Gastroesophageal sphincter (tissue), 4 donors: ENCODE measurements at regions not wholly inside any gene's neighbourhood (a gene's known extent, or its start where the extent isn't known, plus 50 kb on each side); places are given as distances from the start of the nearest gene placed in this dataset.
"Not testable (repeated sequence)": the region's sequence is repeated elsewhere in the genome, so short reads cannot be mapped to it uniquely, and the experiment has no call there.

Experiments
- ATAC-seq: fragments of 150-250 bp; one replicate; pipeline ENCODE4 v1.9.1; 2016; ENCODE audit warnings: mild to moderate bottlenecking, moderate library complexity
- H3K27ac ChIP-seq, 4 donors: fragments of 200-600 bp; sonication (generic) in 3 of 4; 1 replicate in 3 of 4; 2 replicates in 1 of 4; pipeline ENCODE4 v1.5.1; 2016 to 2019
- H3K27me3 ChIP-seq: fragments of 200-600 bp; sonication (generic); one replicate; pipeline ENCODE4 v1.5.1; 2019
- H3K36me3 ChIP-seq, 2 donors: fragments of 200-600 bp; sonication (generic); one replicate each; pipeline ENCODE4 v1.5.1; 2019; ENCODE audit warnings: control low read depth in 1 of 2
- H3K4me1 ChIP-seq, 3 donors: fragments of 200-600 bp; sonication (generic); 1 replicate in 2 of 3; 2 replicates in 1 of 3; pipeline ENCODE4 v1.5.1; 2016 to 2019; ENCODE audit warnings: control low read depth in 2 of 3
- H3K4me3 ChIP-seq, 2 donors: fragments of 200-600 bp; sonication (generic); one replicate each; pipeline ENCODE4 v1.5.1; 2019; ENCODE audit warnings: mild to moderate bottlenecking in 1 of 2, moderate library complexity in 1 of 2
- H3K9me3 ChIP-seq, 3 donors: fragments of 200-600 bp; sonication (generic); one replicate each; pipeline ENCODE4 v1.5.1; 2017 to 2019; ENCODE audit warnings: control low read depth in 2 of 3
- CTCF ChIP-seq, 4 experiments: fragments of 200-600 bp in 2 of 4; fragments of 450-650 bp in 2 of 4; sonication (generic) in 1 of 4; IDR thresholded peaks; one replicate each; pipeline ENCODE4 v1.5.1; 2017 to 2019; ENCODE audit warnings: antibody characterized with exemption in 4 of 4, mild to moderate bottlenecking in 2 of 4, moderate library complexity in 2 of 4
- EP300 ChIP-seq: sonication (generic); formaldehyde crosslinking; IDR thresholded peaks from one replicate; pipeline ENCODE4 v1.6.1; 2017; ENCODE audit warnings: antibody characterized with exemption, mild to moderate bottlenecking
- POLR2A ChIP-seq, 2 donors: fragments of 450-650 bp; IDR thresholded peaks; one replicate each; pipeline ENCODE4 v1.6.1; 2017; ENCODE audit warnings: antibody characterized with exemption in 2 of 2, mild to moderate bottlenecking in 2 of 2, moderate library complexity in 1 of 2
- POLR2AphosphoS5 ChIP-seq: sonication (generic); formaldehyde crosslinking; IDR thresholded peaks from one replicate; pipeline ENCODE4 v1.6.1; 2017; ENCODE audit warnings: antibody characterized with exemption
- WGBS, 2 donors: methylation state at CpG; one replicate each; pipeline ENCODE4 v1.1.5; 2018; ENCODE audit warnings: low coverage in 1 of 2; 5-methylcytosine and 5-hydroxymethylcytosine counted together

DNA sequence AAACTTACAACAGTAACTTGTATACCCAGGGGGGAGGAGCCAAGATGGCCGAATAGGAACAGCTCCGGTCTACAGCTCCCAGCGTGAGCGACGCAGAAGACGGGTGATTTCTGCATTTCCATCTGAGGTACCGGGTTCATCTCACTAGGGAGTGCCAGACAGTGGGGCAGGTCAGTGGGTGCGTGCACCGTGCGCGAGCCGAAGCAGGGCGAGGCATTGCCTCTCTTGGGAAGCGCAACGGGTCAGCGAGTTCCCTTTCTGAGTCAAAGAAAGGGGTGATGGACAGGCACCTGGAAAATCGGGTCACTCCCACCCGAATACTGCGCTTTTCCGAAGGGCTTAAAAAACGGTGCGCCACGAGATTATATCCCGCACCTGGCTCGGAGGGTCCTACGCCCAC lies 278.8 kb downstream of the FAM47B start:
- not testable (repeated sequence) for H3K27me3 ChIP-seq, ATAC-seq, H3K36me3 ChIP-seq, H3K9me3 ChIP-seq, H3K4me1 ChIP-seq, H3K4me3 ChIP-seq, H3K27ac ChIP-seq
- 80% methylated on average over 11 of the region's 26 CpGs; no CpG with 5 or more reads in 1 of the 2 donors for WGBS, 2 donors

- no peaks in the 10 kb centered on the region for H3K9me3 ChIP-seq
- no peaks in the 10 kb centered on the region for H3K27me3 ChIP-seq
- ATAC-seq: no peak
- no peak overlapping the region for H3K4me3 ChIP-seq
- no peaks in the 10 kb centered on the region for H3K36me3 ChIP-seq
- WGBS, 2 donors: no CpG with 5 or more reads among the region's 3 CpGs
- H3K27ac ChIP-seq: no peak overlapping the region
- no peaks in the 10 kb centered on the region for H3K4me1 ChIP-seq
- TF ChIP-seq POLR2A (IDR thresholded peaks at IDR 0.05) (no peak), POLR2AphosphoS5 (no peak), EP300 (no peak), CTCF (IDR thresholded peaks at IDR 0.05) (no peak)
These were observed 301.6 kb downstream of the FAM47B start for GRCh38 chrX:35244088-35244741.

DNA sequence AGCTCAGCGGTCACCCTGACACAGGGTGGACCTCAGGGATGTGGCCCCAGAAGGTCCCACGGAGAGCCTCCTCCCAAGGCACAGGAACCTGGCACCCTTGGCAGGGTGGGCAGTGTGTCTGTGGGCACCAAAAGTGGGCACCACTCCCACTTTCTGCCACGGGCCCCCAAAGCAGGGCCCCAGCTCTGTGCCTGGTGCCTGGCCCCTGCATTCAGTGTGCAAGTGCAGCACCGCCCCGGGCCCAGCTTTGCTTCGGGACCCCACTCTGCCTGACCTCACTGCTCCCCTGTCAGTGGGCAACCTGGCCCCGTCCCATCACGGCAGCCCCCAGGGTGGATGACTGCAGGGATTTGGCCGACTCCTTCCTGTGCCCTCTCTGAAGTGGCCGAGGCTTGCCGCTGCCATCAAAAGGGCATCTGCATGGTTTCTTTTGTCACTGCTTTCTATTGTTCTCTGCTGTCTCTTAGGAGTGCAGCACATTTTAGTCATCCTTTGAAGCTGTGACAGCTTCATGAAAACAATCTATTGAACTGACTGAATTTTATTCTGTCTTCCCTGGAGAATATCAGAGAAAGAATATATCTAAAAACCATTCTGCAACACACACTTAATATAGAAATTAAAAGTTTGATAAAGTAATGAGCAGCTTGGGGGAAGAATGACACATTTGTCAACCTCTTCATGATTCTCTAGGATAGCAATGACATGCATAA lies 302.4 kb downstream of the FAM47B start:
- no peak for ATAC-seq
- Histone ChIP-seq H3K4me3 (no peak overlapping the region), H3K27ac (no peak overlapping the region), H3K36me3 (no peaks in the 10 kb centered on the region), H3K4me1 (no peaks in the 10 kb centered on the region), H3K27me3 (no peaks in the 10 kb centered on the region), H3K9me3 (no peaks in the 10 kb centered on the region)
- TF ChIP-seq POLR2A (IDR thresholded peaks at IDR 0.05) (no peak), EP300 (no peak), POLR2AphosphoS5 (no peak), CTCF (IDR thresholded peaks at IDR 0.05) (no peak)
- WGBS, 2 donors: no CpG with 5 or more reads among the region's 11 CpGs

- ATAC-seq: no peak
- Histone ChIP-seq H3K4me1 (no peaks in the 10 kb centered on the region), H3K9me3 (no peaks in the 10 kb centered on the region), H3K4me3 (no peak overlapping the region), H3K36me3 (no peaks in the 10 kb centered on the region), H3K27me3 (no peaks in the 10 kb centered on the region), H3K27ac (no peak overlapping the region)
- TF ChIP-seq POLR2A (IDR thresholded peaks at IDR 0.05) (no peak), POLR2AphosphoS5 (no peak), EP300 (no peak), CTCF (IDR thresholded peaks at IDR 0.05) (no peak)
- no CpG with 5 or more reads among the region's 1 CpG for WGBS, 2 donors
These were observed 308.6 kb downstream of the FAM47B start for GRCh38 chrX:35251226-35251625.

- Histone ChIP-seq H3K4me1 (no peaks in the 10 kb centered on the region), H3K36me3 (no peaks in the 10 kb centered on the region), H3K27ac (no peak overlapping the region), H3K9me3 (no peaks in the 10 kb centered on the region), H3K4me3 (no peak overlapping the region), H3K27me3 (no peaks in the 10 kb centered on the region)
- TF ChIP-seq CTCF (IDR thresholded peaks at IDR 0.05): no peak
- TF ChIP-seq POLR2A (IDR thresholded peaks at IDR 0.05): no peak
- no peak for TF ChIP-seq POLR2AphosphoS5
- TF ChIP-seq EP300: no peak
- WGBS, 2 donors: 92% methylated on average over 2 of the region's 6 CpGs; no CpG with 5 or more reads in 1 of the 2 donors
- ATAC-seq: no peak
These were observed 333.5 kb downstream of the FAM47B start for GRCh38 chrX:35276115-35276514.
